Spleen (tissue), 11 donors: ENCODE measurements at regions not wholly inside any gene's neighbourhood (a gene's known extent, or its start where the extent isn't known, plus 50 kb on each side); places are given as distances from the start of the nearest gene placed in this dataset.

Source experiments
- DNase-seq: peaks from one replicate; pipeline ENCODE4 v3.0.0-alpha.2; 2020
- H3K27ac ChIP-seq, 8 donors: fragments of 200-600 bp; sonication (generic) in 7 of 8; 1 replicate in 4 of 8; 2 replicates in 4 of 8; pipeline versions ENCODE4 v1.5.0 to v1.8.0; 2016 to 2021; ENCODE audit warnings: inconsistent platforms in 4 of 8, mild to moderate bottlenecking in 4 of 8, moderate library complexity in 1 of 8
- H3K27me3 ChIP-seq, 7 donors: fragments of 200-600 bp; sonication (generic) in 6 of 7; replicated peaks in 1 of 7; 1 replicate in 4 of 7; 2 replicates in 3 of 7; pipeline versions ENCODE4 v1.5.0 to v1.8.0; 2016 to 2021; ENCODE audit warnings: inconsistent platforms in 3 of 7, mild to moderate bottlenecking in 1 of 7
- H3K36me3 ChIP-seq, 6 donors: fragments of 200-600 bp; sonication (generic) in 5 of 6; 1 replicate in 4 of 6; 2 replicates in 2 of 6; pipeline versions ENCODE4 v1.5.0 to v1.8.0; 2016 to 2021; ENCODE audit warnings: inconsistent platforms in 2 of 6
- H3K4me1 ChIP-seq, 6 donors: fragments of 200-600 bp; sonication (generic) in 5 of 6; 1 replicate in 3 of 6; 2 replicates in 3 of 6; pipeline versions ENCODE4 v1.5.0 to v1.8.0; 2016 to 2021; ENCODE audit warnings: inconsistent platforms in 3 of 6
- H3K4me3 ChIP-seq, 8 donors: fragments of 200-600 bp; sonication (generic) in 7 of 8; 1 replicate in 4 of 8; 2 replicates in 4 of 8; pipeline versions ENCODE4 v1.5.0 to v1.8.0; 2016 to 2021; ENCODE audit warnings: inconsistent platforms in 4 of 8, mild to moderate bottlenecking in 4 of 8, moderate library complexity in 2 of 8
- H3K9me3 ChIP-seq, 8 donors: fragments of 200-600 bp; sonication (generic) in 7 of 8; 1 replicate in 4 of 8; 2 replicates in 4 of 8; pipeline versions ENCODE4 v1.5.0 to v1.8.0; 2016 to 2021; ENCODE audit warnings: inconsistent platforms in 4 of 8
- POLR2A ChIP-seq, 3 donors: fragments of 450-650 bp; IDR thresholded peaks; one replicate each; pipeline ENCODE4 v1.5.1; 2017; ENCODE audit warnings: antibody characterized with exemption in 3 of 3, mild to moderate bottlenecking in 1 of 3
- POLR2AphosphoS5 ChIP-seq, 3 donors: sonication (generic); formaldehyde crosslinking; IDR thresholded peaks; one replicate each; pipeline ENCODE4 v1.5.1; 2017; ENCODE audit warnings: antibody characterized with exemption in 3 of 3
- WGBS, 5 donors: extraction: QIAGEN DNeasy Blood & Tissue Kit in 3 of 5; methylation state at CpG; one replicate each; pipeline versions ENCODE4 v1.1.5 to v1.1.7; 2013 to 2018; 5-methylcytosine and 5-hydroxymethylcytosine counted together
- intact Hi-C: fragments of 100-400 bp; cut with DNase I; formaldehyde crosslinking; loops from one replicate; pipeline ENCODE4 v1.15.0; 2023; ENCODE audit warnings: low total_unique reads
- TF ChIP-seq, protein P1 (sequence below), 11 experiments: fragments of 200-600 bp in 7 of 11; fragments of 450-650 bp in 4 of 11; sonication (generic) in 4 of 11; IDR thresholded peaks in 8 of 11; conservative IDR thresholded peaks in 3 of 11; 1 replicate in 7 of 11; 2 replicates in 4 of 11; pipeline versions ENCODE4 v1.4.0 to v1.8.0; 2016 to 2021; ENCODE audit warnings: antibody characterized with exemption in 11 of 11, inconsistent platforms in 4 of 11, mild to moderate bottlenecking in 1 of 11
- donor health status: healthy with polysubstance abuse.
- donor health status: DM: no; HTN: no; CAD: no; lungs with moderate emphysema.
- donor health status: DM: no; HTN: no; CAD: no.
- donor health status: Bipolar disorder and iron deficiency.
- donor health status: healthy.
- donor health status: DM: no; HTN: no; CAD: no.
- donor health status: DM: yes; HTN: yes; CAD: no.

DNA sequence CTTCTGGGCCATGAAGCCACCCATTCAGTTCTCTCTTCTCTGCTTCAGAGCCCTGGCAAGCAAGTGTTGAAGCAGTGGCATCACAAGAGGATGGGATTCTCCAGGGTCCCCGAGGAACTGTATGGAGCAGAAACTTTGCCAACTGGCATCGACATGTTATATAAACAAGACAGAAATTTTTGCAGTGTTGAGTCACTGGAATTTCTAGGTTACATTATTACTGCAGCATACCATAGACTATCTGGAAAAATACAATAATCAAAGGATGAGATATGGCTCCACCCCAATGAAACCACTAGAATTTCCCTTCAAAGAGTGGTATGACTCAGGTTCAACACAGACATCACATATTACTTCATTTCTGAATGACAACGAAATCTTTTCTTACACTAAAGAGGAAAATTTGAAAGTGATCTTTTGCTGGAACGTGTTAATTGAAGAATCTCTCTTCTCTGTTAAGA is 343.0 kb upstream of the DYNLRB2 start:
- no peak for DNase-seq
- TF ChIP-seq, protein P1, sequence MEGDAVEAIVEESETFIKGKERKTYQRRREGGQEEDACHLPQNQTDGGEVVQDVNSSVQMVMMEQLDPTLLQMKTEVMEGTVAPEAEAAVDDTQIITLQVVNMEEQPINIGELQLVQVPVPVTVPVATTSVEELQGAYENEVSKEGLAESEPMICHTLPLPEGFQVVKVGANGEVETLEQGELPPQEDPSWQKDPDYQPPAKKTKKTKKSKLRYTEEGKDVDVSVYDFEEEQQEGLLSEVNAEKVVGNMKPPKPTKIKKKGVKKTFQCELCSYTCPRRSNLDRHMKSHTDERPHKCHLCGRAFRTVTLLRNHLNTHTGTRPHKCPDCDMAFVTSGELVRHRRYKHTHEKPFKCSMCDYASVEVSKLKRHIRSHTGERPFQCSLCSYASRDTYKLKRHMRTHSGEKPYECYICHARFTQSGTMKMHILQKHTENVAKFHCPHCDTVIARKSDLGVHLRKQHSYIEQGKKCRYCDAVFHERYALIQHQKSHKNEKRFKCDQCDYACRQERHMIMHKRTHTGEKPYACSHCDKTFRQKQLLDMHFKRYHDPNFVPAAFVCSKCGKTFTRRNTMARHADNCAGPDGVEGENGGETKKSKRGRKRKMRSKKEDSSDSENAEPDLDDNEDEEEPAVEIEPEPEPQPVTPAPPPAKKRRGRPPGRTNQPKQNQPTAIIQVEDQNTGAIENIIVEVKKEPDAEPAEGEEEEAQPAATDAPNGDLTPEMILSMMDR (IDR thresholded peaks at IDR 0.05 in 8 of 11, conservative IDR thresholded peaks at IDR 0.05 in 3 of 11) = no peak
- TF ChIP-seq POLR2AphosphoS5 (IDR thresholded peaks at IDR 0.05) (no peak), POLR2A (IDR thresholded peaks at IDR 0.05) (no peak)
- WGBS, 5 donors = 54 to 77% (median 59%) methylated on average over 4 of the region's 4 CpGs
- Histone ChIP-seq H3K4me1 (no peaks in the 10 kb centered on the region), H3K9me3 (no peaks in the 10 kb centered on the region), H3K27ac (no peak overlapping the region), H3K27me3 (peaks cover 0 to 8% (median 0%) of the 10 kb centered on the region in 7 donors), H3K4me3 (no peak overlapping the region), H3K36me3 (no peaks in the 10 kb centered on the region)
- intact Hi-C loops = no loop called here

- no peak for DNase-seq
- TF ChIP-seq POLR2A (IDR thresholded peaks at IDR 0.05) (no peak), POLR2AphosphoS5 (IDR thresholded peaks at IDR 0.05) (no peak)
- TF ChIP-seq, protein P1 (IDR thresholded peaks at IDR 0.05 in 8 of 11, conservative IDR thresholded peaks at IDR 0.05 in 3 of 11) = no peak
- Histone ChIP-seq H3K4me3 (no peak overlapping the region), H3K36me3 (no peaks in the 10 kb centered on the region), H3K4me1 (no peaks in the 10 kb centered on the region), H3K9me3 (no peaks in the 10 kb centered on the region), H3K27me3 (peaks cover 0 to 10% (median 0%) of the 10 kb centered on the region in 7 donors), H3K27ac (no peak overlapping the region)
- intact Hi-C loops = no loop called here
- 87 to 93% (median 90%) methylated on average over 3 of the region's 3 CpGs for WGBS, 5 donors
These were observed 348.9 kb upstream of the DYNLRB2 start for GRCh38 chr16:80191928-80192327.

GRCh38 chr16:80189476-80190175 is 351.2 kb upstream of the DYNLRB2 start:
- TF ChIP-seq POLR2A (IDR thresholded peaks at IDR 0.05) (no peak), POLR2AphosphoS5 (IDR thresholded peaks at IDR 0.05) (no peak)
- TF ChIP-seq, protein P1 (IDR thresholded peaks at IDR 0.05 in 8 of 11, conservative IDR thresholded peaks at IDR 0.05 in 3 of 11) = no peak
- intact Hi-C loops = no loop called here
- Histone ChIP-seq H3K27ac (no peak overlapping the region), H3K9me3 (no peaks in the 10 kb centered on the region), H3K27me3 (peaks cover 0 to 10% (median 0%) of the 10 kb centered on the region in 7 donors), H3K4me3 (no peak overlapping the region), H3K36me3 (no peaks in the 10 kb centered on the region), H3K4me1 (no peaks in the 10 kb centered on the region)
- 68 to 75% (median 71%) methylated on average over 7 of the region's 7 CpGs for WGBS, 5 donors
- DNase-seq = no peak

- Histone ChIP-seq H3K4me1 (no peaks in the 10 kb centered on the region), H3K27me3 (peaks cover 0 to 12% (median 0%) of the 10 kb centered on the region in 7 donors), H3K36me3 (no peaks in the 10 kb centered on the region), H3K27ac (no peak overlapping the region), H3K4me3 (no peak overlapping the region), H3K9me3 (no peaks in the 10 kb centered on the region)
- TF ChIP-seq POLR2AphosphoS5 (IDR thresholded peaks at IDR 0.05) = no peak
- TF ChIP-seq, protein P1 (IDR thresholded peaks at IDR 0.05 in 8 of 11, conservative IDR thresholded peaks at IDR 0.05 in 3 of 11) = no peak
- TF ChIP-seq POLR2A (IDR thresholded peaks at IDR 0.05) = no peak
- DNase-seq = no peak
- 74 to 92% (median 84%) methylated on average over 1 of the region's 1 CpG for WGBS, 5 donors
- intact Hi-C loops = no loop called here
These were observed 364.7 kb upstream of the DYNLRB2 start for GRCh38 chr16:80176114-80176513.
